HG02642 (cell line): ENCODE measurements at regions not wholly inside any gene's neighbourhood (a gene's known extent, or its start where the extent isn't known, plus 50 kb on each side); places are given as distances from the start of the nearest gene placed in this dataset.
"Not testable (repeated sequence)": the region's sequence is repeated elsewhere in the genome, so short reads cannot be mapped to it uniquely, and the experiment has no call there.

Experiments used
- ATAC-seq: cut with Tn5 transposase; IDR thresholded peaks from one replicate; pipeline ENCODE4 v1.9.1; 2021; ENCODE audit warnings: mild to moderate bottlenecking; ENCODE audit not compliant: unreplicated experiment, poor library complexity

GRCh38 chr1:206256935-206257334 lies 53.6 kb downstream of the SRGAP2 start:
- peak; percentile 93 for ATAC-seq

GRCh38 chr1:206261473-206261872 lies 58.1 kb downstream of the SRGAP2 start:
- not testable (repeated sequence) for ATAC-seq

- not testable (repeated sequence) for ATAC-seq
Measured at GRCh38 chr1:206262424-206262823, 59.1 kb downstream of the SRGAP2 start.

- not testable (repeated sequence) for ATAC-seq
Measured at GRCh38 chr1:206264916-206265315, 61.6 kb downstream of the SRGAP2 start.

- not testable (repeated sequence) for ATAC-seq
Measured at GRCh38 chr1:206271153-206271552, 67.8 kb downstream of the SRGAP2 start.

- ATAC-seq, result not testable (repeated sequence)
Measured at GRCh38 chr1:206273104-206273503, 69.8 kb downstream of the SRGAP2 start.

- ATAC-seq, result not testable (repeated sequence)
Measured at GRCh38 chr1:206276143-206276542, 72.8 kb downstream of the SRGAP2 start.

GRCh38 chr1:206278683-206279082 lies 75.3 kb downstream of the SRGAP2 start:
- ATAC-seq, result not testable (repeated sequence)

- not testable (repeated sequence) for ATAC-seq
Measured at GRCh38 chr1:206280683-206281082, 77.3 kb downstream of the SRGAP2 start.

GRCh38 chr1:206281912-206282654 lies 78.7 kb downstream of the SRGAP2 start:
- ATAC-seq, result peak; percentile 76

GRCh38 chr1:206285024-206285960 lies 82.0 kb downstream of the SRGAP2 start:
- ATAC-seq, result peak; percentile 31

GRCh38 chr1:206287759-206288158 lies 84.4 kb downstream of the SRGAP2 start:
- not testable (repeated sequence) for ATAC-seq

- not testable (repeated sequence) for ATAC-seq
Measured at GRCh38 chr1:206288453-206288852, 85.1 kb downstream of the SRGAP2 start.

- not testable (repeated sequence) for ATAC-seq
Measured at GRCh38 chr1:206297145-206298031, 94.0 kb downstream of the SRGAP2 start.

GRCh38 chr1:206298032-206298392 lies 94.7 kb downstream of the SRGAP2 start:
- ATAC-seq, result not testable (repeated sequence)

- not testable (repeated sequence) for ATAC-seq
Measured at GRCh38 chr1:206299181-206299791, 95.9 kb downstream of the SRGAP2 start.

GRCh38 chr1:206299942-206300341 lies 96.6 kb downstream of the SRGAP2 start:
- ATAC-seq, result not testable (repeated sequence)

GRCh38 chr1:206302056-206302455 lies 98.7 kb downstream of the SRGAP2 start:
- not testable (repeated sequence) for ATAC-seq

GRCh38 chr1:206307442-206307841 lies 104.1 kb downstream of the SRGAP2 start:
- ATAC-seq, result not testable (repeated sequence)

- ATAC-seq, result not testable (repeated sequence)
Measured at GRCh38 chr1:206310948-206311347, 107.6 kb downstream of the SRGAP2 start.
